ENCODE measurements at regions not wholly inside any gene's neighbourhood (a gene's known extent, or its start where the extent isn't known, plus 50 kb on each side); places are given as distances from the start of the nearest gene placed in this dataset.
"Not testable (repeated sequence)": the region's sequence is repeated elsewhere in the genome, so short reads cannot be mapped to it uniquely, and the experiment has no call there.

GRCh38 chr22:15920941-15921340 lies 231.1 kb downstream of the POTEH start:
- H3K27me3 Mint-ChIP-seq; H3K4me1 Mint-ChIP-seq (ENCODE audit: low read depth); H3K4me3 Mint-ChIP-seq; H3K36me3 Mint-ChIP-seq (ENCODE audit: low read depth); H3K9me3 Mint-ChIP-seq; DNase-seq; H3K27ac Mint-ChIP-seq: not testable (repeated sequence)

- H3K4me3 Mint-ChIP-seq; H3K4me1 Mint-ChIP-seq (ENCODE audit: low read depth); DNase-seq; H3K27ac Mint-ChIP-seq; H3K36me3 Mint-ChIP-seq (ENCODE audit: low read depth); H3K27me3 Mint-ChIP-seq; H3K9me3 Mint-ChIP-seq: not testable (repeated sequence)
Observed at GRCh38 chr22:15922132-15922531, 232.3 kb downstream of the POTEH start.

GRCh38 chr22:15922666-15923065 lies 232.8 kb downstream of the POTEH start:
- H3K4me1 Mint-ChIP-seq (ENCODE audit: low read depth); H3K27me3 Mint-ChIP-seq; H3K27ac Mint-ChIP-seq; DNase-seq; H3K36me3 Mint-ChIP-seq (ENCODE audit: low read depth); H3K4me3 Mint-ChIP-seq; H3K9me3 Mint-ChIP-seq: not testable (repeated sequence)

- not testable (repeated sequence) for H3K9me3 Mint-ChIP-seq; H3K36me3 Mint-ChIP-seq (ENCODE audit: low read depth); DNase-seq; H3K4me1 Mint-ChIP-seq (ENCODE audit: low read depth); H3K27ac Mint-ChIP-seq; H3K4me3 Mint-ChIP-seq; H3K27me3 Mint-ChIP-seq
Observed at GRCh38 chr22:15924820-15925219, 235.0 kb downstream of the POTEH start.

- H3K4me1 Mint-ChIP-seq (ENCODE audit: low read depth); H3K27ac Mint-ChIP-seq; H3K36me3 Mint-ChIP-seq (ENCODE audit: low read depth); H3K27me3 Mint-ChIP-seq; H3K4me3 Mint-ChIP-seq; H3K9me3 Mint-ChIP-seq; DNase-seq: not testable (repeated sequence)
Observed at GRCh38 chr22:15927172-15927571, 237.3 kb downstream of the POTEH start.

Data from activated T-cell treated with anti-CD3 and anti-CD28 coated beads, Interleukin-2, amount 50 U/mL, for 24 hours (primary cell).